ENCODE measurements at regions not wholly inside any gene's neighbourhood (a gene's known extent, or its start where the extent isn't known, plus 50 kb on each side); places are given as distances from the start of the nearest gene placed in this dataset.

- TF ChIP-seq, protein P1, sequence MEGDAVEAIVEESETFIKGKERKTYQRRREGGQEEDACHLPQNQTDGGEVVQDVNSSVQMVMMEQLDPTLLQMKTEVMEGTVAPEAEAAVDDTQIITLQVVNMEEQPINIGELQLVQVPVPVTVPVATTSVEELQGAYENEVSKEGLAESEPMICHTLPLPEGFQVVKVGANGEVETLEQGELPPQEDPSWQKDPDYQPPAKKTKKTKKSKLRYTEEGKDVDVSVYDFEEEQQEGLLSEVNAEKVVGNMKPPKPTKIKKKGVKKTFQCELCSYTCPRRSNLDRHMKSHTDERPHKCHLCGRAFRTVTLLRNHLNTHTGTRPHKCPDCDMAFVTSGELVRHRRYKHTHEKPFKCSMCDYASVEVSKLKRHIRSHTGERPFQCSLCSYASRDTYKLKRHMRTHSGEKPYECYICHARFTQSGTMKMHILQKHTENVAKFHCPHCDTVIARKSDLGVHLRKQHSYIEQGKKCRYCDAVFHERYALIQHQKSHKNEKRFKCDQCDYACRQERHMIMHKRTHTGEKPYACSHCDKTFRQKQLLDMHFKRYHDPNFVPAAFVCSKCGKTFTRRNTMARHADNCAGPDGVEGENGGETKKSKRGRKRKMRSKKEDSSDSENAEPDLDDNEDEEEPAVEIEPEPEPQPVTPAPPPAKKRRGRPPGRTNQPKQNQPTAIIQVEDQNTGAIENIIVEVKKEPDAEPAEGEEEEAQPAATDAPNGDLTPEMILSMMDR (IDR thresholded peaks at IDR 0.05; ENCODE audit: low read depth, low read length): no peak
- no peak for TF ChIP-seq EZH2phosphoT487 (IDR thresholded peaks at IDR 0.05; ENCODE audit: low read depth)
Measured at GRCh38 chr1:106225403-106225802, 831.1 kb upstream of the PRMT6 start.

Data from OCI-LY3 (cell line).